ENCODE measurements at regions not wholly inside any gene's neighbourhood (a gene's known extent, or its start where the extent isn't known, plus 50 kb on each side); places are given as distances from the start of the nearest gene placed in this dataset.

GRCh38 chr9:93898026-93898425 lies 57.1 kb downstream of the BARX1 start:
- H3K36me3 ChIP-seq (ENCODE audit: control insufficient read depth, insufficient read depth, low read length): no peaks in the 10 kb centered on the region

GRCh38 chr9:93897075-93897970 lies 57.8 kb downstream of the BARX1 start:
- Histone ChIP-seq H3K36me3 (ENCODE audit: control insufficient read depth, insufficient read depth, low read length) (no peaks in the 10 kb centered on the region), H3K4me3 (ENCODE audit: low read depth, low read length) (no peak overlapping the region), H3K27me3 (ENCODE audit: control insufficient read depth, insufficient read depth, low read length) (no peaks in the 10 kb centered on the region)
- ChIA-PET POLR2A (no interaction called here), CTCF (no interaction called here)
- TF ChIP-seq, protein P1, sequence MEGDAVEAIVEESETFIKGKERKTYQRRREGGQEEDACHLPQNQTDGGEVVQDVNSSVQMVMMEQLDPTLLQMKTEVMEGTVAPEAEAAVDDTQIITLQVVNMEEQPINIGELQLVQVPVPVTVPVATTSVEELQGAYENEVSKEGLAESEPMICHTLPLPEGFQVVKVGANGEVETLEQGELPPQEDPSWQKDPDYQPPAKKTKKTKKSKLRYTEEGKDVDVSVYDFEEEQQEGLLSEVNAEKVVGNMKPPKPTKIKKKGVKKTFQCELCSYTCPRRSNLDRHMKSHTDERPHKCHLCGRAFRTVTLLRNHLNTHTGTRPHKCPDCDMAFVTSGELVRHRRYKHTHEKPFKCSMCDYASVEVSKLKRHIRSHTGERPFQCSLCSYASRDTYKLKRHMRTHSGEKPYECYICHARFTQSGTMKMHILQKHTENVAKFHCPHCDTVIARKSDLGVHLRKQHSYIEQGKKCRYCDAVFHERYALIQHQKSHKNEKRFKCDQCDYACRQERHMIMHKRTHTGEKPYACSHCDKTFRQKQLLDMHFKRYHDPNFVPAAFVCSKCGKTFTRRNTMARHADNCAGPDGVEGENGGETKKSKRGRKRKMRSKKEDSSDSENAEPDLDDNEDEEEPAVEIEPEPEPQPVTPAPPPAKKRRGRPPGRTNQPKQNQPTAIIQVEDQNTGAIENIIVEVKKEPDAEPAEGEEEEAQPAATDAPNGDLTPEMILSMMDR (IDR thresholded peaks at IDR 0.05; ENCODE audit: insufficient read depth, low read depth, low read length): no peak
- no peak for DNase-seq (ENCODE audit: low read depth)

More at GRCh38 chr9:93898026-93898425, 57.1 kb downstream of the BARX1 start:
- TF ChIP-seq, protein P1 (IDR thresholded peaks at IDR 0.05; ENCODE audit: insufficient read depth, low read depth, low read length): no peak
- Histone ChIP-seq H3K4me3 (ENCODE audit: low read depth, low read length) (no peak overlapping the region), H3K27me3 (ENCODE audit: control insufficient read depth, insufficient read depth, low read length) (no peaks in the 10 kb centered on the region)
- CTCF ChIA-PET: no interaction called here
- POLR2A ChIA-PET: no interaction called here
- no peak for DNase-seq (ENCODE audit: low read depth)

DNA sequence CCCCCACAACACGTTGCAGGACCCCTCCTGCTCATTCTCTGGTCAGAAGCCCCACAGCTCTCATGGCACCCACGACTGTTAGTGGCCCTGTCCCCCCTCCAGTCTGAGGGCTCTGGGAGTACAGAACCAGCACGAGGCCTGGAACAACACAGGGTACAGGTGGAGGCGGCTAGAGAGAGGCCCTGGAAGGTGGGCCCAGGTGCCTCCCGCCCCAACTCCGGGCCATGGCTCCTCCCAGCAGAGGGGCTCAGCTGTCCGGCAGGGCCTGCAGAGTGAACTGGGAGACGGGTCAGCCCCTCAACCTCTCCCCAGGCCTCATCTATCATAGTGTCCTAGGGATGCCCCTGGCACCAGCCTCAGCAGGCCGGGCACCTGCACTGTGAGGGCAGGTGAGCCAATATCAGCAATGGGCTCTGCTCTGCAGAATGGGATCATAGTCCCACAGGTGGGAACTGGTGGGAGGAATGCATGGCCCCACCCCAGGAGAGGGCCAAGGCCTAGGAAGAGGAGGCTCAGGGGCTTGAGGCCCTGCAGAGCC lies 58.6 kb downstream of the BARX1 start:
- no peak overlapping the region for H3K4me3 ChIP-seq (ENCODE audit: low read depth, low read length)
- no peak for DNase-seq (ENCODE audit: low read depth)
- TF ChIP-seq, protein P1 (IDR thresholded peaks at IDR 0.05; ENCODE audit: insufficient read depth, low read depth, low read length): no peak
- no peaks in the 10 kb centered on the region for H3K27me3 ChIP-seq (ENCODE audit: control insufficient read depth, insufficient read depth, low read length)
- POLR2A ChIA-PET: no interaction called here
- H3K36me3 ChIP-seq (ENCODE audit: control insufficient read depth, insufficient read depth, low read length): no peaks in the 10 kb centered on the region
- CTCF ChIA-PET: no interaction called here

DNA sequence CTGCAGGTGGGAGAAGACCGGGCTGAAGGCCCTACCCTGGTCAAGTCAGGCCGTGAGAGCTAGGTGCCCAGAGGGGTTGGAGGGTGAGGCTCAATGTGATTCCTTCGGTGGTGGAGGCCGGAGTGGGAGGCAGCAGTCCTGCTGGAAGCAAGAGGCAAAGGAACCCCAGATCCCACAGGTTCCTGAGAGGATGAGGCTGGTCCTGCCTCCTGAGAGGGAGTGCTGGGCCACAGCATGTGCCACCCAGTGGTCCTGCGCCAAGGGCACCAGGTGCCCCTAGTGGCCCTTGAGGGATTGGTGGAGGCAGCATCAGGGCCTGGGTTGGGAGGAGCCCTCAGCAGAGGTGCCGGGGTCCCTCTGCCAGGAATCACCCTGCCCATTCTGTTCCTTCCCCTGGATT lies 59.1 kb downstream of the BARX1 start:
- H3K27me3 ChIP-seq (ENCODE audit: control insufficient read depth, insufficient read depth, low read length): no peaks in the 10 kb centered on the region
- H3K36me3 ChIP-seq (ENCODE audit: control insufficient read depth, insufficient read depth, low read length): no peaks in the 10 kb centered on the region
- ChIA-PET CTCF (no interaction called here), POLR2A (no interaction called here)
- no peak overlapping the region for H3K4me3 ChIP-seq (ENCODE audit: low read depth, low read length)
- TF ChIP-seq, protein P1 (IDR thresholded peaks at IDR 0.05; ENCODE audit: insufficient read depth, low read depth, low read length): no peak
- DNase-seq (ENCODE audit: low read depth): no peak

DNA sequence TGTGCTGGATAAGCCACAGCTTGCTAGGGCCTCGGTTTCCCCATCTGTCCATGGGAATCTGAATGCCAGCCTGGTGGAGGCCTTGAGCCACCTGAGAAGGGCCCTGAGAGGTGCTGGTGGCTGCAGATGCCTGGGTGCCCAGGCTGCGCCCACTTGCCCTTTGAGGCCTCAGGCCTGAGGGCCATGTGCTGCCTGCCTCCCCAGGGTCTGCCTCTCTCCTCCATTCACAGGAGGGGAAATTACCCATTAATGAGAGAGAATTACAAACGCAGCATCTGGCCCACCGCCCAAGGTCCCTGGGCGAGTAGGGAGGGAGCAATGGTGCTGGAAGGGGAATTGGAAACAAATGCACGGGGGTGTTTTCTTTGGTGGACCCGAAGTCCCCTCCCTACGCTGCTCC lies 59.6 kb downstream of the BARX1 start:
- no peaks in the 10 kb centered on the region for H3K27me3 ChIP-seq (ENCODE audit: control insufficient read depth, insufficient read depth, low read length)
- TF ChIP-seq, protein P1 (IDR thresholded peaks at IDR 0.05; ENCODE audit: insufficient read depth, low read depth, low read length): no peak

More for the DNA sequence above, 59.6 kb downstream of the BARX1 start:
- no peak for DNase-seq (ENCODE audit: low read depth)
- POLR2A ChIA-PET: no interaction called here
- Histone ChIP-seq H3K36me3 (ENCODE audit: control insufficient read depth, insufficient read depth, low read length) (no peaks in the 10 kb centered on the region), H3K4me3 (ENCODE audit: low read depth, low read length) (no peak overlapping the region)
- CTCF ChIA-PET: interaction anchor here (0.6 kb wide), 1 partner anchor 561 kb away, joined by 3 read pairs; no protein-coding TSS in a partner anchor

All from BJ (cell line).